Ovary (tissue), 3 donors: ENCODE measurements at regions not wholly inside any gene's neighbourhood (a gene's known extent, or its start where the extent isn't known, plus 50 kb on each side); places are given as distances from the start of the nearest gene placed in this dataset.

ENCODE experiments used
- POLR2A ChIP-seq: fragments of 450-650 bp; IDR thresholded peaks from one replicate; pipeline ENCODE4 v1.6.1; 2017; ENCODE audit warnings: antibody characterized with exemption, mild to moderate bottlenecking, moderate library complexity
- TF ChIP-seq, protein P1 (sequence below), 3 donors: fragments of 450-650 bp in 2 of 3; fragments of 200-600 bp in 1 of 3; IDR thresholded peaks; one replicate each; pipeline versions ENCODE4 v1.5.1 to v1.8.0; 2016 to 2022; ENCODE audit warnings: antibody characterized with exemption in 3 of 3, mild to moderate bottlenecking in 1 of 3
- donor health status: DM: no; HTN: no; CAD: no.

DNA sequence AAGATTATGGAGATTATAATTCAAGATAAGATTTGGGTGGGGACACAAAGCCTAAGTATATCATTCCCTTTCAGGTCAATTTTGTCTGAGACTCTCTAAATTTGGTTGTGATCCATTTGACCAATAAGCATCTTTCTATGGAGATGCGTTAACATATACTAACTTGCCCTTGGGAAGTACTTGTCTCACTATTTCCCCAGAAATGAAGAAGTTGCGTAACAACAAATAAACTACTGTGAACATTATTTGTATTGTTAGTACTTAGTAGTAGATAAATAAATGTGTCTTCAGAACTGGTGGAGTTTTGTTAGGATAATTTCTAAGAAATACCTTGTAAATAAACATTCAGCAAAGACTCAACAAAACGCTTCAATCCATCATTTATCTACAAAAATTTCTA lies 127.3 kb upstream of the LYZL2 start:
- TF ChIP-seq POLR2A = no peak
- TF ChIP-seq, protein P1, sequence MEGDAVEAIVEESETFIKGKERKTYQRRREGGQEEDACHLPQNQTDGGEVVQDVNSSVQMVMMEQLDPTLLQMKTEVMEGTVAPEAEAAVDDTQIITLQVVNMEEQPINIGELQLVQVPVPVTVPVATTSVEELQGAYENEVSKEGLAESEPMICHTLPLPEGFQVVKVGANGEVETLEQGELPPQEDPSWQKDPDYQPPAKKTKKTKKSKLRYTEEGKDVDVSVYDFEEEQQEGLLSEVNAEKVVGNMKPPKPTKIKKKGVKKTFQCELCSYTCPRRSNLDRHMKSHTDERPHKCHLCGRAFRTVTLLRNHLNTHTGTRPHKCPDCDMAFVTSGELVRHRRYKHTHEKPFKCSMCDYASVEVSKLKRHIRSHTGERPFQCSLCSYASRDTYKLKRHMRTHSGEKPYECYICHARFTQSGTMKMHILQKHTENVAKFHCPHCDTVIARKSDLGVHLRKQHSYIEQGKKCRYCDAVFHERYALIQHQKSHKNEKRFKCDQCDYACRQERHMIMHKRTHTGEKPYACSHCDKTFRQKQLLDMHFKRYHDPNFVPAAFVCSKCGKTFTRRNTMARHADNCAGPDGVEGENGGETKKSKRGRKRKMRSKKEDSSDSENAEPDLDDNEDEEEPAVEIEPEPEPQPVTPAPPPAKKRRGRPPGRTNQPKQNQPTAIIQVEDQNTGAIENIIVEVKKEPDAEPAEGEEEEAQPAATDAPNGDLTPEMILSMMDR (IDR thresholded peaks at IDR 0.05) = no peak
